ENCODE measurements at regions not wholly inside any gene's neighbourhood (a gene's known extent, or its start where the extent isn't known, plus 50 kb on each side); places are given as distances from the start of the nearest gene placed in this dataset.

DNA sequence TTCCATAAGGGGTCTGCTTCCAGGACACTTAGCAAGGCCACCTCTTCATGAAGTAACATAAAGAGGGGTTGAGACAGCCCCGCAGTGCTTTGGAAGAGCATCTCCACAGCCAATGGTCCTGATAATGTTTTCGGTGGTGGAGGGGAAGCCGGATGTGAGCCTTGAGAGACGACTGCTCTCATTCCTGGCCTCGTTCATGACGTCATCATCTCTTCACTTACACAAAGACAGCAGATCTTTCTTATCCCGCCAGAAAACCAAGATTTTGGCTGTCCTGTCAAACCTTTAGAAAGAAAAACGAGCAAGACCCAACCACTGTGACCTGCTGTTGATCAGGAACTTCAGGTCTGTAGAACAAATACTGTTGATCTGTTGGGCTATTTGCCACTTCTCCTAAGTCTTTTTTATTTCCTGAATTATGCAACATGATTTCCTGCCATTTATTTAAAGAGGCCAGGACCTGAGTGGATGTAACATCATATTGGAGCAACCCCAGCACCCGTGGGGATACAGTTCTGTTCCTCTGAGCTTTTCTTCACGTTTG lies 89.0 kb upstream of the IRX2 start:
- TF ChIP-seq, protein P1, sequence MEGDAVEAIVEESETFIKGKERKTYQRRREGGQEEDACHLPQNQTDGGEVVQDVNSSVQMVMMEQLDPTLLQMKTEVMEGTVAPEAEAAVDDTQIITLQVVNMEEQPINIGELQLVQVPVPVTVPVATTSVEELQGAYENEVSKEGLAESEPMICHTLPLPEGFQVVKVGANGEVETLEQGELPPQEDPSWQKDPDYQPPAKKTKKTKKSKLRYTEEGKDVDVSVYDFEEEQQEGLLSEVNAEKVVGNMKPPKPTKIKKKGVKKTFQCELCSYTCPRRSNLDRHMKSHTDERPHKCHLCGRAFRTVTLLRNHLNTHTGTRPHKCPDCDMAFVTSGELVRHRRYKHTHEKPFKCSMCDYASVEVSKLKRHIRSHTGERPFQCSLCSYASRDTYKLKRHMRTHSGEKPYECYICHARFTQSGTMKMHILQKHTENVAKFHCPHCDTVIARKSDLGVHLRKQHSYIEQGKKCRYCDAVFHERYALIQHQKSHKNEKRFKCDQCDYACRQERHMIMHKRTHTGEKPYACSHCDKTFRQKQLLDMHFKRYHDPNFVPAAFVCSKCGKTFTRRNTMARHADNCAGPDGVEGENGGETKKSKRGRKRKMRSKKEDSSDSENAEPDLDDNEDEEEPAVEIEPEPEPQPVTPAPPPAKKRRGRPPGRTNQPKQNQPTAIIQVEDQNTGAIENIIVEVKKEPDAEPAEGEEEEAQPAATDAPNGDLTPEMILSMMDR (conservative IDR thresholded peaks at IDR 0.05; ENCODE audit: low read depth, low read length) = no peak
- TF ChIP-seq EZH2 (IDR thresholded peaks at IDR 0.05; ENCODE audit: low read length, unreplicated experiment) (no peak), EZH2phosphoT487 (IDR thresholded peaks at IDR 0.05; ENCODE audit: borderline replicate concordance, low read length) (no peak)
